ENCODE measurements at regions not wholly inside any gene's neighbourhood (a gene's known extent, or its start where the extent isn't known, plus 50 kb on each side); places are given as distances from the start of the nearest gene placed in this dataset.

DNA sequence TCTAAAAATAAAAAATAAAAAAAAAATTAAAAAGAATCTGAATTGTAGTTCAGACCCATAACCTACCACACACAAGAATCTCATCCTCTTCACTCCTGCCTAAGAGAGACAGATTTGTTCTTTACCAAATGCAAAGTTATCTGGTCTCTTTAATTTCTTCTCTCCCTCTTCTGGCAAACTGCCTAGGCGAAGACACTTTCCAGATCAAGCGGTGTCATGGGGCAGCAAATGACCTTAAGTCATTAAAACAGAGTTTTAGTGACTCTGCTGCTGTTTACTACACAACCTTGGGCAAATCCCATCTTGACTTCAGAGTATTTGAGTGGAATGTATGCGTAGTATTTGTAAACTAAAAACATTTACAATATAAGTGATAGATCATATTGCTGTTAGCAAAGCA, 60.9 kb upstream of the NID2 start (continued):
- TF ChIP-seq, protein P1, sequence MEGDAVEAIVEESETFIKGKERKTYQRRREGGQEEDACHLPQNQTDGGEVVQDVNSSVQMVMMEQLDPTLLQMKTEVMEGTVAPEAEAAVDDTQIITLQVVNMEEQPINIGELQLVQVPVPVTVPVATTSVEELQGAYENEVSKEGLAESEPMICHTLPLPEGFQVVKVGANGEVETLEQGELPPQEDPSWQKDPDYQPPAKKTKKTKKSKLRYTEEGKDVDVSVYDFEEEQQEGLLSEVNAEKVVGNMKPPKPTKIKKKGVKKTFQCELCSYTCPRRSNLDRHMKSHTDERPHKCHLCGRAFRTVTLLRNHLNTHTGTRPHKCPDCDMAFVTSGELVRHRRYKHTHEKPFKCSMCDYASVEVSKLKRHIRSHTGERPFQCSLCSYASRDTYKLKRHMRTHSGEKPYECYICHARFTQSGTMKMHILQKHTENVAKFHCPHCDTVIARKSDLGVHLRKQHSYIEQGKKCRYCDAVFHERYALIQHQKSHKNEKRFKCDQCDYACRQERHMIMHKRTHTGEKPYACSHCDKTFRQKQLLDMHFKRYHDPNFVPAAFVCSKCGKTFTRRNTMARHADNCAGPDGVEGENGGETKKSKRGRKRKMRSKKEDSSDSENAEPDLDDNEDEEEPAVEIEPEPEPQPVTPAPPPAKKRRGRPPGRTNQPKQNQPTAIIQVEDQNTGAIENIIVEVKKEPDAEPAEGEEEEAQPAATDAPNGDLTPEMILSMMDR (conservative IDR thresholded peaks at IDR 0.05; ENCODE audit: low read depth in 2 of 2): no peak
- no peak for TF ChIP-seq NANOG (IDR thresholded peaks at IDR 0.05; ENCODE audit: borderline replicate concordance)
- no peak for TF ChIP-seq ZNF331 (CRISPR knock-in tag; IDR thresholded peaks at IDR 0.05; ENCODE audit: low read depth)
- TF ChIP-seq STAT1 (IDR thresholded peaks at IDR 0.05; ENCODE audit: unreplicated experiment): no peak

DNA sequence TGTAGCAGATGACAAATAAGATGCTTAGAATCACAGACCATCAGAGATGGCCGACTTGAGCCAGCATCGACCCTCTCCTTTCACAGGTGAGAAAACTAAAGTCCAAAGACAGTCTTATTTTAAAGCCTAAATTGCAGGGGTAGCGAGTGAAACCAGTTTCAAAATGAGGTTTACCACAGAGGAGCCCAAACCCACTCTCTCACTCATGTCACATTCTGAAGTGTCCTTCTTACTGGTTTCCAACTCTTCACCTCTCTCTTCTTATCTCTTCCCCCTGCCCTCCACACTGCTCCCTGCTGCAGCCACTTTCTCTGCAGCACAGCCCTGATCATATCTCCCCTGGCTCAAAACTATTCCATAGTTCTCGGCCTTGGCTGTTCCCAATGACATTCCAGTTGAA, 57.0 kb upstream of the NID2 start:
- Mint-ChIP-seq H3K4me1 (peaks cover 23% of the 10 kb centered on the region), H3K9me3 (peaks cover 6% of the 10 kb centered on the region; the same call in 2 of the 3 replicates), H3K27me3 (ENCODE audit: insufficient read depth, low read depth, poor library complexity) (no peaks in the 10 kb centered on the region), H3K4me3 (no peak overlapping the region), H3K36me3 (ENCODE audit: low read depth) (no peaks in the 10 kb centered on the region), H3K27ac (peak overlapping the region; percentile 23; the same call in 1 of the 2 replicates)
- H3K4me3 ChIP-seq: no peak overlapping the region
- no peaks in the 10 kb centered on the region; the same call in 1 of the 2 replicates for H3K9me2 ChIP-seq (ENCODE audit: insufficient read depth)
- H3K4me2 ChIP-seq: no peak overlapping the region
- no peaks in the 10 kb centered on the region for H4K20me1 ChIP-seq (replicated peaks; ENCODE audit: insufficient read depth)
- H3K36me3 ChIP-seq (ENCODE audit: insufficient read depth): no peaks in the 10 kb centered on the region; the same call in 1 of the 2 replicates
- peaks cover 17% of the 10 kb centered on the region for H3K4me1 ChIP-seq (ENCODE audit: insufficient read depth)
- H3F3A ChIP-seq (replicated peaks; ENCODE audit: low read depth): no peaks in the 10 kb centered on the region
- H3K27ac ChIP-seq (ENCODE audit: low read depth): no peak overlapping the region
- H3K27me3 ChIP-seq (ENCODE audit: insufficient read depth): no peaks in the 10 kb centered on the region
- TF ChIP-seq, protein P1 (conservative IDR thresholded peaks at IDR 0.05; ENCODE audit: low read depth in 2 of 2): no peak
- TF ChIP-seq ZNF331 (CRISPR knock-in tag; IDR thresholded peaks at IDR 0.05; ENCODE audit: low read depth) (no peak), REST (IDR thresholded peaks at IDR 0.05; ENCODE audit: unreplicated experiment) (no peak), JUNB (IDR thresholded peaks at IDR 0.05; ENCODE audit: unreplicated experiment) (no peak), EZH2phosphoT487 (IDR thresholded peaks at IDR 0.05; ENCODE audit: unreplicated experiment) (no peak), EZH2 (IDR thresholded peaks at IDR 0.05; ENCODE audit: low read depth, unreplicated experiment) (no peak), POLR2AphosphoS5 (IDR thresholded peaks at IDR 0.05; ENCODE audit: low read depth) (no peak)
- TF ChIP-seq, protein P2, sequence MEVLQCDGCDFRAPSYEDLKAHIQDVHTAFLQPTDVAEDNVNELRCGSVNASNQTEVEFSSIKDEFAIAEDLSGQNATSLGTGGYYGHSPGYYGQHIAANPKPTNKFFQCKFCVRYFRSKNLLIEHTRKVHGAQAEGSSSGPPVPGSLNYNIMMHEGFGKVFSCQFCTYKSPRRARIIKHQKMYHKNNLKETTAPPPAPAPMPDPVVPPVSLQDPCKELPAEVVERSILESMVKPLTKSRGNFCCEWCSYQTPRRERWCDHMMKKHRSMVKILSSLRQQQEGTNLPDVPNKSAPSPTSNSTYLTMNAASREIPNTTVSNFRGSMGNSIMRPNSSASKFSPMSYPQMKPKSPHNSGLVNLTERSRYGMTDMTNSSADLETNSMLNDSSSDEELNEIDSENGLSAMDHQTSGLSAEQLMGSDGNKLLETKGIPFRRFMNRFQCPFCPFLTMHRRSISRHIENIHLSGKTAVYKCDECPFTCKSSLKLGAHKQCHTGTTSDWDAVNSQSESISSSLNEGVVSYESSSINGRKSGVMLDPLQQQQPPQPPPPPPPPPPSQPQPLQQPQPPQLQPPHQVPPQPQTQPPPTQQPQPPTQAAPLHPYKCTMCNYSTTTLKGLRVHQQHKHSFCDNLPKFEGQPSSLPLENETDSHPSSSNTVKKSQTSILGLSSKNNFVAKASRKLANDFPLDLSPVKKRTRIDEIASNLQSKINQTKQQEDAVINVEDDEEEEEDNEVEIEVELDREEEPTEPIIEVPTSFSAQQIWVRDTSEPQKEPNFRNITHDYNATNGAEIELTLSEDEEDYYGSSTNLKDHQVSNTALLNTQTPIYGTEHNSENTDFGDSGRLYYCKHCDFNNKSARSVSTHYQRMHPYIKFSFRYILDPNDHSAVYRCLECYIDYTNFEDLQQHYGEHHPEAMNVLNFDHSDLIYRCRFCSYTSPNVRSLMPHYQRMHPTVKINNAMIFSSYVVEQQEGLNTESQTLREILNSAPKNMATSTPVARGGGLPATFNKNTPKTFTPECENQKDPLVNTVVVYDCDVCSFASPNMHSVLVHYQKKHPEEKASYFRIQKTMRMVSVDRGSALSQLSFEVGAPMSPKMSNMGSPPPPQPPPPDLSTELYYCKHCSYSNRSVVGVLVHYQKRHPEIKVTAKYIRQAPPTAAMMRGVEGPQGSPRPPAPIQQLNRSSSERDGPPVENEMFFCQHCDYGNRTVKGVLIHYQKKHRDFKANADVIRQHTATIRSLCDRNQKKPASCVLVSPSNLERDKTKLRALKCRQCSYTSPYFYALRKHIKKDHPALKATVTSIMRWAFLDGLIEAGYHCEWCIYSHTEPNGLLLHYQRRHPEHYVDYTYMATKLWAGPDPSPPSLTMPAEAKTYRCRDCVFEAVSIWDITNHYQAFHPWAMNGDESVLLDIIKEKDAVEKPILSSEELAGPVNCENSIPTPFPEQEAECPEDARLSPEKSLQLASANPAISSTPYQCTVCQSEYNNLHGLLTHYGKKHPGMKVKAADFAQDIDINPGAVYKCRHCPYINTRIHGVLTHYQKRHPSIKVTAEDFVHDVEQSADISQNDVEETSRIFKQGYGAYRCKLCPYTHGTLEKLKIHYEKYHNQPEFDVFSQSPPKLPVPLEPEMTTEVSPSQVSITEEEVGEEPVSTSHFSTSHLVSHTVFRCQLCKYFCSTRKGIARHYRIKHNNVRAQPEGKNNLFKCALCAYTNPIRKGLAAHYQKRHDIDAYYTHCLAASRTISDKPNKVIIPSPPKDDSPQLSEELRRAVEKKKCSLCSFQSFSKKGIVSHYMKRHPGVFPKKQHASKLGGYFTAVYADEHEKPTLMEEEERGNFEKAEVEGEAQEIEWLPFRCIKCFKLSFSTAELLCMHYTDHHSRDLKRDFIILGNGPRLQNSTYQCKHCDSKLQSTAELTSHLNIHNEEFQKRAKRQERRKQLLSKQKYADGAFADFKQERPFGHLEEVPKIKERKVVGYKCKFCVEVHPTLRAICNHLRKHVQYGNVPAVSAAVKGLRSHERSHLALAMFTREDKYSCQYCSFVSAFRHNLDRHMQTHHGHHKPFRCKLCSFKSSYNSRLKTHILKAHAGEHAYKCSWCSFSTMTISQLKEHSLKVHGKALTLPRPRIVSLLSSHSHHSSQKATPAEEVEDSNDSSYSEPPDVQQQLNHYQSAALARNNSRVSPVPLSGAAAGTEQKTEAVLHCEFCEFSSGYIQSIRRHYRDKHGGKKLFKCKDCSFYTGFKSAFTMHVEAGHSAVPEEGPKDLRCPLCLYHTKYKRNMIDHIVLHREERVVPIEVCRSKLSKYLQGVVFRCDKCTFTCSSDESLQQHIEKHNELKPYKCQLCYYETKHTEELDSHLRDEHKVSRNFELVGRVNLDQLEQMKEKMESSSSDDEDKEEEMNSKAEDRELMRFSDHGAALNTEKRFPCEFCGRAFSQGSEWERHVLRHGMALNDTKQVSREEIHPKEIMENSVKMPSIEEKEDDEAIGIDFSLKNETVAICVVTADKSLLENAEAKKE (CRISPR knock-in tag; IDR thresholded peaks at IDR 0.05): no peak
- no peak for ATAC-seq
- H2AFZ ChIP-seq: peak overlapping the region; percentile 11; the same call in 1 of the 2 replicates
- H3K79me2 ChIP-seq (replicated peaks; ENCODE audit: insufficient read depth): no peaks in the 10 kb centered on the region
- DNase-seq (ENCODE audit: low spot score): no peak

Measured in GM23338 (cell line).